NB4 (cell line): ENCODE measurements at regions not wholly inside any gene's neighbourhood (a gene's known extent, or its start where the extent isn't known, plus 50 kb on each side); places are given as distances from the start of the nearest gene placed in this dataset.

Source experiments
- DNase-seq: peaks from one replicate; pipeline ENCODE4 v3.0.0; 2010; ENCODE audit warnings: low read depth
- H3K4me3 ChIP-seq: one replicate; pipeline ENCODE4 v1.5.1; 2011; ENCODE audit warnings: mild to moderate bottlenecking, low read depth, low read length, moderate library complexity
- CTCF ChIP-seq: IDR thresholded peaks from one replicate; pipeline ENCODE4 v1.5.1; 2012; ENCODE audit warnings: low read depth, low read length
- MYC ChIP-seq: IDR thresholded peaks from 2 replicates; pipeline ENCODE4 v1.6.1; 2011; ENCODE audit warnings: low read depth, low read length
- POLR2A ChIP-seq: IDR thresholded peaks from 2 replicates; pipeline ENCODE4 v1.6.1; 2011; ENCODE audit warnings: mild to moderate bottlenecking; ENCODE audit not compliant: insufficient read length; ENCODE audit errors: extremely low read depth
- TF ChIP-seq, protein P1 (sequence below): IDR thresholded peaks from 2 replicates; pipeline ENCODE4 v1.6.1; 2011; ENCODE audit warnings: low read depth, low read length

DNA sequence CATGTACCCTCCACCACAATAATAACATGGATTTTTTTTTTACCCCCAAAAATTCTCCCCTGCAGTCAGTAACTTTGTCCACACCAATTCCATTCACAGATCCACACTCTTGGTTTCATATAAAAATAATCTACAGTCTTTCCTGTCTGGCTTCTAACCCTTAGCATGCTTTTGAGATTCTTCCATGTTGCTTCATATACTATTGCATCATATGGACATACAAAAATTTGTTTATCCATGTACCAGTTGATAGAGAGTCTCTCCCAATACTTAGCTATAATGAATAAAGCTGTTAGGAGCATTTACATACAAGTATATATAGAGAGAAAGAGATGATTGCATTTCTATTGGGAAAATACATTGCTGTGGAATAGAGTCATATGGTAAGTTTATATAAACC is 575.0 kb downstream of the XPNPEP1 start:
- TF ChIP-seq, protein P1, sequence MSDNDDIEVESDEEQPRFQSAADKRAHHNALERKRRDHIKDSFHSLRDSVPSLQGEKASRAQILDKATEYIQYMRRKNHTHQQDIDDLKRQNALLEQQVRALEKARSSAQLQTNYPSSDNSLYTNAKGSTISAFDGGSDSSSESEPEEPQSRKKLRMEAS = no peak
- no peak for TF ChIP-seq POLR2A
- no peak for TF ChIP-seq CTCF
- no peak for DNase-seq

DNA sequence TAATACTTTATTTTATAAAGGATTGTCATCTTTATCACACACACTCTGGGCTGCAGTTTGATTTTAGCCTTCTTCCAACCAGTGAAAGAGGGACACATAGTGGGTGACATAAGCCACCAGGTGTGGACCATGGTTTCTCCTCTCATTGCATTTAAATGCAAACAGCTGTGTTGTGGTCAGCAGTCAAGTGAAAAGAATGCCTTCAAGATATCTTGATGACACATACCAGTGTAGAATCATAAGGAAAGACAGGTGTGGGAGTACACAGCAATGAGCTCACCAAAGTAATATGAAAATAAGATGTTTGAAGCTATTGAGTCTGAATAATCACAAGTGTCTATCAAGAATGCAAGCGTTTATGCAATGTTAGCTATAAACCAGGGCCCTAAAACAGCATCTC is 580.0 kb downstream of the XPNPEP1 start:
- no peak for DNase-seq
- TF ChIP-seq MYC (no peak), CTCF (no peak), POLR2A (no peak)
- TF ChIP-seq, protein P1 = no peak
- no peak overlapping the region for H3K4me3 ChIP-seq

More for the DNA sequence above, 575.0 kb downstream of the XPNPEP1 start:
- H3K4me3 ChIP-seq = no peak overlapping the region

- no peak overlapping the region for H3K4me3 ChIP-seq
- TF ChIP-seq POLR2A (no peak), MYC (no peak), CTCF (no peak)
- TF ChIP-seq, protein P1 = no peak
- no peak for DNase-seq
Observed at GRCh38 chr10:109341986-109342385, 581.3 kb downstream of the XPNPEP1 start.

- TF ChIP-seq, protein P1 = no peak
- TF ChIP-seq CTCF (peak; percentile 22), POLR2A (no peak)
- DNase-seq = no peak
- H3K4me3 ChIP-seq = no peak overlapping the region
Observed at GRCh38 chr10:109328001-109328400, 595.3 kb downstream of the XPNPEP1 start.

DNA sequence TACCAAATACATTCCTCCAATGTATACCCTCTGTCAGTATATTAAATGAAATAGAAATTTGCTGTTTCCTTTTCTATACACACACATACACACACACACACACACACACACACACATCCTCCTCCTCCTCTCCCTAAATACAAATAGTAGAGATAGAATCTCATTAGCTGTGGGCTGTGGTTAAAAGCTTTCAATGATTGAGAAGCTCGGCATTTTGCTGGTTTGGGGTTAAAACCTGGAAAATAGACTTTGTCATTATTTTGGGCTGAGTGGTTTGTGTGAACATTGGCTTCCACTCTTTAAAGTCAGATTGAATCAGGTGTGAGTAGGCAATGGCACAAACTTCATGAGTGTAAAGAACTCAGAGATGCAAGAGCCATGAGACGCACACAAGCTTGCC is 596.0 kb downstream of the XPNPEP1 start:
- H3K4me3 ChIP-seq = no peak overlapping the region
- no peak for DNase-seq
- no peak for TF ChIP-seq CTCF
- TF ChIP-seq POLR2A = no peak
- no peak for TF ChIP-seq MYC

GRCh38 chr10:109324721-109325120 is 598.6 kb downstream of the XPNPEP1 start:
- no peak for TF ChIP-seq POLR2A
- no peak for TF ChIP-seq CTCF
- TF ChIP-seq, protein P1 = no peak
- TF ChIP-seq MYC = no peak
- DNase-seq = no peak
- H3K4me3 ChIP-seq = no peak overlapping the region
